ENCODE measurements at regions not wholly inside any gene's neighbourhood (a gene's known extent, or its start where the extent isn't known, plus 50 kb on each side); places are given as distances from the start of the nearest gene placed in this dataset.

- TF ChIP-seq ATF3 (CRISPR knock-in tag; IDR thresholded peaks at IDR 0.05) (0 out of 2 replicates have a peak, but pooled peaks have one; percentile 20), NCOR1 (IDR thresholded peaks at IDR 0.05; ENCODE audit: borderline replicate concordance, low read length) (peak; percentile 32; the same call in 1 of the 2 replicates), FOXM1 (CRISPR knock-in tag; IDR thresholded peaks at IDR 0.05) (no peak), CEBPG (CRISPR knock-in tag; IDR thresholded peaks at IDR 0.05) (peak; percentile 90), MLXIP (CRISPR knock-in tag; IDR thresholded peaks at IDR 0.05; ENCODE audit: borderline replicate concordance) (no peak), RXRA (CRISPR knock-in tag; IDR thresholded peaks at IDR 0.05) (peak; percentile 38; the same call in 1 of the 2 replicates), GATAD2A (CRISPR knock-in tag; IDR thresholded peaks at IDR 0.05) (peak; percentile 87), FOXP1 (IDR thresholded peaks at IDR 0.05) (no peak), FOXP1 (CRISPR knock-in tag; IDR thresholded peaks at IDR 0.05) (0 out of 2 replicates have a peak, but pooled peaks have one; percentile 19), ZNF484 (CRISPR knock-in tag; IDR thresholded peaks at IDR 0.05; ENCODE audit: borderline replicate concordance, low read depth) (no peak), KDM6A (CRISPR knock-in tag; IDR thresholded peaks at IDR 0.05; ENCODE audit: low read depth) (no peak), HDAC2 (CRISPR knock-in tag; IDR thresholded peaks at IDR 0.05) (peak; percentile 34; the same call in 1 of the 2 replicates), FOXA3 (CRISPR knock-in tag; IDR thresholded peaks at IDR 0.05) (peak; percentile 41; the same call in 1 of the 2 replicates), ZNF331 (CRISPR knock-in tag; IDR thresholded peaks at IDR 0.05) (peak; percentile 54; the same call in 1 of the 2 replicates), PPARG (CRISPR knock-in tag; conservative IDR thresholded peaks at IDR 0.05) (peak; percentile 81; the same call in 1 of the 2 replicates), SOX5 (CRISPR knock-in tag; IDR thresholded peaks at IDR 0.05; ENCODE audit: borderline replicate concordance) (peak; percentile 80; the same call in 1 of the 2 replicates), HMG20A (CRISPR knock-in tag; IDR thresholded peaks at IDR 0.05; ENCODE audit: borderline replicate concordance) (peak; percentile 44; the same call in 1 of the 2 replicates), MLX (CRISPR knock-in tag; IDR thresholded peaks at IDR 0.05) (no peak), MIXL1 (CRISPR knock-in tag; IDR thresholded peaks at IDR 0.05) (no peak), MAFF (IDR thresholded peaks at IDR 0.05; ENCODE audit: low read depth, low read length) (peak; percentile 47), MAFK (conservative IDR thresholded peaks at IDR 0.05 in 1 of 2, IDR thresholded peaks at IDR 0.05 in 1 of 2; ENCODE audit: low read length in 2 of 2) (peak in 1 of 2 experiments; percentile 29; a peak in 2 of 4 replicates), ZBTB7A (CRISPR knock-in tag; IDR thresholded peaks at IDR 0.05) (peak; percentile 77), POLR2G (IDR thresholded peaks at IDR 0.05; ENCODE audit: low read depth, low read length) (peak; percentile 32; the same call in 1 of the 2 replicates), CREB1 (IDR thresholded peaks at IDR 0.05) (no peak), CREB1 (CRISPR knock-in tag; IDR thresholded peaks at IDR 0.05) (peak; percentile 38; the same call in 1 of the 2 replicates), ZMYM3 (CRISPR knock-in tag; IDR thresholded peaks at IDR 0.05) (peak; percentile 36; the same call in 1 of the 2 replicates), ZNF205 (CRISPR knock-in tag; IDR thresholded peaks at IDR 0.05) (no peak), CEBPB (IDR thresholded peaks at IDR 0.05; ENCODE audit: borderline replicate concordance, low read depth, low read length) (peak; percentile 80), HNF1B (CRISPR knock-in tag; IDR thresholded peaks at IDR 0.05) (peak; percentile 45; the same call in 1 of the 2 replicates), HNRNPK (IDR thresholded peaks at IDR 0.05; ENCODE audit: low read depth, low read length, poor library complexity, severe bottlenecking) (no peak)
Measured at GRCh38 chr1:229027622-229028182, 243.2 kb upstream of the RAB4A start (continued).

All from HepG2 (cell line).